GM08714 (cell line): ENCODE measurements at regions not wholly inside any gene's neighbourhood (a gene's known extent, or its start where the extent isn't known, plus 50 kb on each side); places are given as distances from the start of the nearest gene placed in this dataset.

Experiments
- H3K4me3 ChIP-seq: fragments of 200-500 bp; sonication (Bioruptor generic); 2 replicates; pipeline ENCODE4 v1.5.1; 2014; ENCODE audit warnings: mild to moderate bottlenecking, low read length, inconsistent platforms
- ZNF274 ChIP-seq: IDR thresholded peaks from 2 replicates; pipeline ENCODE4 v1.6.1; 2012; ENCODE audit warnings: mild to moderate bottlenecking, low read depth, low read length

- H3K4me3 ChIP-seq: peak overlapping the region; percentile 87
- TF ChIP-seq ZNF274: no peak
Measured at GRCh38 chr6:4018171-4018923, 60.6 kb downstream of the FAM217A start.
